Smooth muscle cell of the brain vasculature (primary cell): ENCODE measurements at regions not wholly inside any gene's neighbourhood (a gene's known extent, or its start where the extent isn't known, plus 50 kb on each side); places are given as distances from the start of the nearest gene placed in this dataset.

Source experiments
- DNase-seq: peaks from one replicate; pipeline ENCODE4 v3.0.0-alpha.2; 2012; ENCODE audit warnings: low read depth, low spot score

GRCh38 chr3:182682263-182683241 lies 110.8 kb upstream of the ATP11B start:
- DNase-seq, result no peak

- peak; percentile 47 for DNase-seq
Measured at GRCh38 chr3:182683453-182683852, 109.9 kb upstream of the ATP11B start.

GRCh38 chr3:182683858-182684257 lies 109.4 kb upstream of the ATP11B start:
- no peak for DNase-seq

GRCh38 chr3:182686033-182686886 lies 107.0 kb upstream of the ATP11B start:
- DNase-seq, result no peak

- DNase-seq, result no peak
Measured at GRCh38 chr3:182690172-182690571, 103.1 kb upstream of the ATP11B start.

- DNase-seq, result no peak
Measured at GRCh38 chr3:182692021-182692420, 101.3 kb upstream of the ATP11B start.

- DNase-seq, result no peak
Measured at GRCh38 chr3:182692695-182693094, 100.6 kb upstream of the ATP11B start.

GRCh38 chr3:182693723-182694122 lies 99.6 kb upstream of the ATP11B start:
- DNase-seq, result no peak

- no peak for DNase-seq
Measured at GRCh38 chr3:182696916-182697315, 96.4 kb upstream of the ATP11B start.

- DNase-seq, result no peak
Measured at GRCh38 chr3:182697345-182697919, 95.9 kb upstream of the ATP11B start.

- DNase-seq, result no peak
Measured at GRCh38 chr3:182698078-182698477, 95.2 kb upstream of the ATP11B start.

GRCh38 chr3:182699550-182700170 lies 93.6 kb upstream of the ATP11B start:
- no peak for DNase-seq

GRCh38 chr3:182702216-182702615 lies 91.1 kb upstream of the ATP11B start:
- no peak for DNase-seq

- no peak for DNase-seq
Measured at GRCh38 chr3:182703233-182703632, 90.1 kb upstream of the ATP11B start.

GRCh38 chr3:182704926-182705325 lies 88.4 kb upstream of the ATP11B start:
- no peak for DNase-seq

- DNase-seq, result no peak
Measured at GRCh38 chr3:182708810-182709209, 84.5 kb upstream of the ATP11B start.

- DNase-seq, result no peak
Measured at GRCh38 chr3:182709306-182709705, 84.0 kb upstream of the ATP11B start.

GRCh38 chr3:182710557-182711157 lies 82.6 kb upstream of the ATP11B start:
- no peak for DNase-seq

- no peak for DNase-seq
Measured at GRCh38 chr3:182711261-182711683, 82.0 kb upstream of the ATP11B start.

- no peak for DNase-seq
Measured at GRCh38 chr3:182711853-182712252, 81.5 kb upstream of the ATP11B start.

- no peak for DNase-seq
Measured at GRCh38 chr3:182713111-182713510, 80.2 kb upstream of the ATP11B start.
